Hematopoietic multipotent progenitor cell treated with erythropoietin and hydrocortisone succinate and interleukin-3 and kit ligand, for 6 days (in vitro differentiated cells): ENCODE measurements at regions not wholly inside any gene's neighbourhood (a gene's known extent, or its start where the extent isn't known, plus 50 kb on each side); places are given as distances from the start of the nearest gene placed in this dataset.

ENCODE experiments used
- DNase-seq: peaks from one replicate; pipeline ENCODE4 v3.0.0-alpha.2; 2015

DNA sequence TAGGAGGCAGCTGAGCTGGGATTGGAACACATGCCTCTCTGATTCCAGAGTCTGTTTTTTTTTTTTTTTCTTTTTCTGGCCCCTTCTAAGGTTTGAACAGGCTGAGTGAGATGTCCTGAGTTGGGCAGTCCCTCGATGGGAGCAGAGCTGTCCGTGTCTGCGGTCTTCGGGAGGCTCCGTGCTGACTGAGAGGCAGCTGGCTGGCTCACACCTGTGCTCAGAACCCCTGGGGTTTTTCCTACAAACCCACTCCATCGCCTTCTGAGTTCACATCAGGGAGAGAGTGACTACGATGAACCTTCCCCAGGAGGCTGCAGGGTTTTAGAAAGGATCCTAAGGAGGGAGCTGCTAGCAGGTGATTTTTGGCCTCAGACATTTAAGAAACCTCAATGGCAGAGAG is 92.5 kb downstream of the IRF8 start:
- DNase-seq = no peak

DNA sequence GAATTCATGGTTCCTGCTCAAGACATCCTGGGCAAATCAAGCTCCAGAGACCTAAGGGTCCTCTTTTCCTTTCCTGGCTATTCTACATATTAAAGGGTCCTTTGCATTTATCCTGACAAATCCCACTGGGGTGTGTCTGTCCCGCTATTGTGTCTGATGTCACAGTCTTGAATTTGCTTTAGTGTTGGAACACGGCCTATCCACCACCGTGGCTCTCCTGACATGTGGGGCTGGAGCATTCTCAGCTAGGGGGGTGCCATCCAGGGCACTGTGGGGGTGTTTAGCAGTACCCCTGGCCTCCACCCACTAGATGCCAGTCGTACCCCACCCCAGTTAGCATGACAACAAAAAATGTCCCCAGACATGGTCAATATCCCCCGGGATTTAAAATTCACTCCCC is 92.9 kb downstream of the IRF8 start:
- DNase-seq = no peak

DNA sequence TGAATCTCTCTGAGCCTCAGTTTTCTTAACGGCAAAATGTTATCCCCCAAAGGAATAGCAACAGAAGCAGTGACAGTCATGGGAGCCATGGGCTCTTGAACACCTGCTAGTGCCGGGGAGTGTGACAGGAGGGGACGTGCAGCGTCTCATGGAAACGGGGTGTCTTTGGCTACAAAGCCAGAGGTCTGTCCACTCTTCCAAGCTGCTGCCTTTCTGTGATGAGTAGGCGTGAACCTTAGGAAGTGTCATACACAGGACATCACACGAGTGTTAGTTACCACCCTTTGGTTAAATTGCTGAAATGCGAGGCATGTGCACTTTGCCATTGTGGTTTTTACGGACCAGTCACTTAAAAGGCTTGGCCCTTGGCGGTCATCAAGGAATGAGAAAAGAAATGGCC is 93.4 kb downstream of the IRF8 start:
- DNase-seq = no peak

DNA sequence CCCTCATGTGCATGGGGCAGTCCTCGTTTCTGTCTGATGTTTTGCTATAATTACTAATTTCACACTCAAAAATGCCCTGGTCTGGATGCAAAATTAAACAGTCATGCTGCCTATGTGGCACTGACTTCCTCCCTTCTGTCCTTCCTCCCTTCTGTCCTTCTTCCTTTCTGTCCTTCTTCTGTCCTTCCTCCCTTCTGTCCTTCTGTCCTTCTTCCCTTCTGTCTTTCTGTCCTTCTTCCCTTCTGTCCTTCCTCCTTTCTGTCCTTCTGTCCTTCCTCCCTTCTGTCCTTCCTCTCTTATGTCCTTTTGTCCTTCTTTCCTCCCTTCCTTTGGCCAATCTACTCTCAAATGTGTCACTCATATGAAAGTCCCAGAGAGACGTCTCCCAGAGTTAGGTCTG is 93.8 kb downstream of the IRF8 start:
- DNase-seq = no peak

DNA sequence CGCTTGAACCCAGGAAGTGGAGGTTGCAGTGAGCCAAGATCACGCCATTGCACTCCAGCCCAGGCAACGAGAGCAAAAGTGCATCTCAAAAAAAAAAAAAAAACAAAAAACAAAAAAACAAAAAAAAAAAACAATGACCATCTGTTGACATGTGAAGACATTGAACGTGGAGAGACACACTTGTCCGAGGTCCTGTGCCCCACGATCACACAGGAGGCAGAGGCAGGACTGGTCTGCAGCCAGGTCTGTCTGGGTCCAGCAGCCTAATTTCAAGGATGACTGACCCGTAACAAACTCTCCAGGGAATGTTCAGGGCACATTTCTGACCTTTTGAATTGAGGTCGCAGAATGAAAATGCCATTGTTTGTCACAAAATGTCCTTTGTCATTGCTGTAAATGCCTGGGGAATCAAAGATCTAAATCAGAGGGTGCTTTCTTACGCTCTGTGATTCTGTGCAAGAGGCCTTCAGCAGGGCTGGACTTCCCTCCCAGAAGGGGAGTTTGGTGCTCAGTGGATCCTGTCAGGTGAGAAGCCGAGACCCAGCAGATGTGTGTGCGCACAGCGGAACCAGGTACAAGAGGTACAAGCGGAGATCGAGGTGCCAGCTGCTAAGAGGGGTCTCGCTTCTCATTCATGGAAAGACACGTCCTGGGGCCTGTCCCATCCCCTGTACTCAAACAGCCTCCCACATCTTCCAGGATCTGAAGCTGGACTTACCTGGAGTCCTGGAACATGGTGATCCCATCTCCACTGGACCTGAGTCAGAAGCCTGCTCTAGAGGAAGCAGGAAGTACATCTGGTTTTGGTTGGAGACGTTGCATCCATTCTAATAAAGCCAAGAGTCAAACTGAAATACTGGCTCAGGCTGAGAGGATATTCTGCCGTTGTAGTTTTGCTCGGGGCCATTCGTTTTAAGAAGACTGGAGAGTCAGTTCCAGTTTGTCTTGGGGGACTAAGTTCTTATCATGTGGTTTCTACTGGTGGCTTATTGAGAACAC is 95.8 kb downstream of the IRF8 start:
- no peak for DNase-seq

DNA sequence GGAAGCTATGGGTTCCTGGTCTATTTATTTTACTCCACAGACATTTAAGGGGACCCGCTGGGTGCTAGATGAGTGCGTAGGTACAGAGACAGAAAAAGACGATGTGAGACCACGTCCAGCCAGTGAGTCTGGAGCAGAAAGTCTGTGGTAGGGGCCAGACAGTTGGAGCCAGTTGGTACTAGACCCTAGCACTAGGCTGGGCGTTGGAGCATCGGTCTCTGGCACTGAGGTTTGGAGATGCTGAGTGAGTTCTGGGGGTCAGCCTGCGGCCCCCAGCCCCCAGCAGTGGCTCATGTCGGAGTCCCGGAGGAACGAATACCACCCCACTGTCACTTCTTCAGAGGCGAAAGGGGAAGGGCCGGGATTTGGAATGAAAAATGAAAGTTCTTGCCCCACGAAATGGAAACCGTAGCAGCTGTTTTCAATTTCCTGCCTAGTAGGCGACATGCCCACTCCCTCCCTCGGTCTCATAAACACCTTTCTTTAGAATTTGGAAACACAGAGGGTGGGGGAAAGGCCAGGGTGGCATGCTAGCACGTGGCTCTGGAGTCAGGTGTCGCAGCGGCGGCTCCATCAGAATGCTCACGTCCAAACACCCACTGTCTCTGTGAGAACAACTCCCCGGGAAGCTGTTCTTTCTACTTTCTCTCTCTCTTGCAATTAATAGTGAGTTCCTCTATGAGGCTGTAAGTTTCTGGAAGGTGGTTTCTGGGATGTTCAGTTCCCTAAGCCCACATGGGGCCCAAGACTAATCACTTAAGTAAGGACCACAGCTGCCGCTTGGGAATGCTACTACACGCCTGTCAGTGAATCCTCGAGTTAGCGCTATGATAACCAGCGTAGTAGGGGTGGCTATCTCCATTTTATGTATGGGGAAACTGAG is 96.8 kb downstream of the IRF8 start:
- DNase-seq = no peak

DNA sequence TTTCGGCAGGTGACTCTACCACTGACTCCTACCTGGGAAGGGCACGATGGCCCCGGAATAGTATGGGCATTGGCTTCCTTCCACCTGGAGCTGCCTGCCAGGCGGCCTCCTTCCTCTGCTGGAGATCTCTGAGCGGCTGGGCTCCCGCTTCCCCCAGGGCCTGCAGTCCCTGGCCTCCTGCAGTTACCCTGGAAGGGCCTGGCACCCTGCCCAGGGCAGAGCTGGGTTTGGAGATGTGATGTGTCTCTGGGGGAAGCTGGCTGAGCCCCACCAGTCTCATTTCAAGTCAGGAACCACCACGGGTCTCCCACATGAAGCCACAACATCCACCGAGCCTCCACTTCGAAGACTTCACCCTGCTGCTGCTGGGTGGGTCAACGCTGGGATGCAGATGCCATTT is 97.9 kb downstream of the IRF8 start:
- DNase-seq = no peak

DNA sequence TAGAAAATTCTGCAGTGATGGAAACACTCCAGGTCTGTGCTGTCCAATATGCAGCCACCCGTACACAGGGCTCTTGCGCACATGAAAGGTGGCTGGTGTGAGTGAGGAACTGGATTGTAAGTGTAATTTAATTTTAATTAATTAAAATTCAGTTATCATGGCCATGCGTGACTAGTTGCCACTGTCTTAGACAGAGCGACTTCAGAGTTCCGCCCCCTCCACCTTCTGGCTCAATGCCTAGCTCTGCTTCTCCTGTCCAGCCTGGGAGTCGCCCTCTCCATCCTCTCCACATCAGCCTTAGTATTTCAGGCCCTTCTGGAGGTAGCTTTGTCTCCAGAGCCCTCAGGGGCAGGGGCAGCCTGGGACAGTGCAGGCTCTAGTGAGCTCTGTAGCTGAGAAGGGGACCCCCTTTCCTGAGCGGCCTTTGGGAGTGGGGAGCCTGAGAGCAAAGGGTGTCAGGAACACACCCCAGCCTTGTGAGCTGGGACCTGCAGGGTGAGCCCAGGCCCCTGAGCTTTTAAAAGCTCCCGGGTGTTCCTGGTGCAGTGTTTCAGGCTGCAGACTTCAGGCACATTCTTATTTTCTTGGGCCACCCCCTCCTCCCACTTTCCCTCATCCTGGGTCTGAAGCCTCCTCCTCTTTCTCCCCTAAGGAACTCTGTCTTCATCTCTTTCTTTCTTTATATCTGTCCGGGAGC is 99.4 kb downstream of the IRF8 start:
- no peak for DNase-seq

DNA sequence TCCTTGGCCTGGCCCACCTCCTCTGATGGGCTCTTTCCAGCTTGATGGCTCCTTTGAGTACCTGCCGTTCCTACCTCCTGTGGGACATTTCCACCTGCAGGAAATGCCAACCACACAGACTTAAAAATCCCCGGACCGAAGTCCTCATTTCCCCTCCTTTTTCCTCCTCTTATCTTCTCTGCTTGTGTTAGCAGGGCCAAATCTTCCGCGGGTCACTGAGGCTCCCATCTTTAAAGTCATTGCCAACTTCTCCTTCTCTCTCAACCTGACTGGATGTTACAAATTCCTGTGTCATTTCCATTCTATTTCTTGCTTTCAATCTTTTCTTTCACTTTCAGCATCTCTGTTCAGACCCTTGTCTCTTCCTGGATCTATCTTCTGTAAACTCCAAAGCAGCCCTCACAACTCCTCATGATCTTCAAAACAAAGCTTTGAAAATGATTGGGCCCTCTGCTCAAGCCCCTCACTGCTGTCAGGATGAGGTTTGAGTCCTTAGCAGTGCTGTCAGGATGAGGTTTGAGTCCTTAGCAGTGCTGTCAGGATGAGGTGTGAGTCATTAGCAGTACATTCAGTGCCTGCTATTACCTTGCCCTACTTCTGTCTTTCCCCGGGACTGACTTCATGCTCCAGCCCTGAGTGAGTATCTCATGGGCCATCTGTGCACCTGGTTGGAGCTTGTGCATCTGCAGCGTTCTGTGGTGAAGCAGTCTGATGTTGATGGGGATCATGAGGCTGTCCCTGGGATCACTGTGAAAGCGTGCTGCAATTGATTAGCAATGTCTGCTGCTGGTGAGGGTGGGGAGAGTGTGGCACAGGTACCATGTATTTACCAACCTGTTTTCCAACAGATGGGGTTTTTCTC is 100.1 kb downstream of the IRF8 start:
- no peak for DNase-seq

DNA sequence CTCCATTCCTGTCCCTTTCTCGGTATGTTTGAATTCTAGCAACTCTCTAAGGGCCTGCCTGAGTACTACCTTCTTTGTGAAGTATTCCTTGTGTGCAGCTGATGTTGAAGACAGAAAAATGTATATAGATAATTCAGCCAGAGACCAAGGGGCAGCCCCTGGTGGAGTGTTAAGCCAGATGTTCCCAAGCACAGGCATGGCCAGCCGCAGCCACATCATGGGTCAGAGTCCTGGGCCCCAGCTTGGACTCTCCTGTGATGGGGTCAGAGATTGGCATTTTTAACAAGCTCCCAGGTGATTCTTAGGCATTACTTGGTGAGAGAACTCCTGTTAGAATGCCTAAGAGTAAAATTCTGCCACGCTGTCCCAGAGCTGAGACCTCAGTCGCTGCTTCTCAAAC is 100.8 kb downstream of the IRF8 start:
- no peak for DNase-seq

DNA sequence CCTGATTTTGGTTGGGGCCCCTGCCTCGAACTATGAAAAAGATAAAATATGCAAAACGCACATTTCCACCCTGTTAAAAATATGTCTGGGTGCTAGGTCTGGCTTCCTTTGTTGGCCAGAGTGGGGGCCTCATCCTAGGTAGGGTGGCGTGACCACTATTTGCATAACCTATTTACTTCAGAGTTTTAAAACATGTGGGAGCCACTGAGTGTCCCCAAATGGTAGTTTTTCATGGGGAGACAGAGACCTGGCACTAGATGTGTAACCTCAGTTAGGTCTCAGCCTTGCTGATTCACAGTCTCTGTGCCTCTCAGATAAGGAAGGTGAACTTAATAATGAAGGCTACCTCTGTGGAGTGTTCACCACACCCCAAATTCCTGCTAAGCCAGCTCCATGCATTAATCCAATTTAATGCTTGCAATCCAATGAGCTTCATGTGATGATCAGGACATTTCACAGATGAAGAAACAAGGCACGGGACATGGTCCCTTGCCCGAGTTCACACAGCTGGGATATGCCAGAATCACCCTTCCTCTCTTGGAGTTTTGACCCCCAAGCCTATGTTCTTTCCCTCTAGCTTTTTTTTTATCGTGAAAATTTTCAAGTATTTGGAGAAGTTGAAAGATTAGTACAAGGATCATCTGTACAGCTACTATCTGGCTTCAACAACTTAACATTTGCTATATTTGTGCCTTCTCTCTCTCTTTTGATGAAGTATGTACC is 103.4 kb downstream of the IRF8 start:
- no peak for DNase-seq

DNA sequence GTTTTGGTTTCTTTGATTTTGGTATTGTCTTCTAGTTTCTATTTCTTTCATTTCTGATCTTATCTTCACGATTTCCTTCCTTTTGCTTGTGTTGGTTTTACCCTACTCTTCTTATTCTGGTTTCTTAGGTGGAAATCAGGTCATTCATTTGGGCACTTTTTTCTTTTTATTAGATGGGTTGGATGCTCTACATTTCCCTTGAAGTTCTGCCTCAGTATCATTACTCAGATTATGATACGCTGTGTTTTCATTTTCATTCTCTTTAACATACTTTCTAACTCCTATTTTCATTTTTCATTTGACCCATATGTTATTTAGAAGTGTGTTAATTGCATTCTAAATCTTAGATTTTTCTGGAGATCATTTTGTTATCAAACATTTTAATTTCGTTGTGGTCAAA is 108.6 kb downstream of the IRF8 start:
- no peak for DNase-seq

DNA sequence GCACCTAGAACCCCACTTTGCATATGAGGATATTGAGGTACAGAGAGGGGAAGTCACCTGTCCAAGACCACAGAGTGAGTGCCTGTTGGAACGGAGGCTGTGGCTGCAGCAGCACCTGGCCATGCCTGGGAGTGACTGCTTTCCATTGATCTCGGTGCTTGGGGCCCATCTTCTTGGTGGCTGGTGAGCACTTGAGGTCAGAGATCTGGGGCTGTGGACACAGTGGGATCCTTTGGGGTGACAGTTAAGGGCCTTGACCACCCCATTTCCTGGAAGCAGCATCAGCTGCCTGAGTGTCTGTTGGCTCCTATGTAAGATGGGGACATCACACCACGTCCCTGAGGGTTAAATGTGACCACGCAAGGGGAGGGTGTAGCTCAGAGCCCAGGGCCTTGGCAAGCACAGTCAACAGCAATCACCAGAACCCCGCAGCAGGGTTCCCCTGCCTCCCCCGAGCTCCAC is 111.7 kb downstream of the IRF8 start:
- DNase-seq = no peak

DNA sequence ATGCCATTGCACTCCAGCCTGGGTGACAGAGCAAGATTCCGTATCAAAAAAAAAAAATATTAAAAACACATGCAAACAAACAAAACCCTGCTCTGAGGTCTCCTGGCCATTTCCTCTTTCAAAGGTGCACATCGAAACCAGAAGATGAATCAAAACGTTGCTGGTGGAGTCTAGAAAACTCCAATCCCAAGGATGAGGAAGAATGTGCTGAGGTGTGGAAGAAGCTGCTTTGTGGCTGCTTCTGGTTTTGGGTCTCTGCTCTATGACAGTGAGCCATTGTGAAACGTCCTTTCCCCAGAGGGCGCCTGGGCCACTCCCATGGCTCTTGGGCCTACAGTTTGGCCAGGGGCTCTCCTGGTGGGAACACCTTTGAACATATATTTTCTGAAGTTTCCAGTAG is 112.6 kb downstream of the IRF8 start:
- DNase-seq = no peak

DNA sequence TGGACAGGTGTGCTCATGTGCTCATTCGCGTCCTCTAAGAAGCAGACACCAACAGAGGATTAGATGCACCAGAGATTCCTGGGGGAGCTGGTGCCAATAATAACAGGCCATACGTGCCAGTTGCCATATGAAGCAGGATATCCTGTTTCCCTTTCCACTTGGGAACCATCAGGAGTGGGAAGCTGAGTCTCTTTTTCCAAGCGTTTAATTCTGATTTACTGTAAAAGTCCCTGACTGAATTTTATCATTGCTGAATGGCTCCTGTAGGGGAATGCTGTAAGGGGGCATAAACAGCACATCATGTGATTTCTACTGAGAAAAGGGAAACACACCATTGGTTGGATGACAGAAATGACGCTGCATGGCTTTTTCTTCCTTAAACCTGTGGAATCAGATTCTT is 113.3 kb downstream of the IRF8 start:
- no peak for DNase-seq

DNA sequence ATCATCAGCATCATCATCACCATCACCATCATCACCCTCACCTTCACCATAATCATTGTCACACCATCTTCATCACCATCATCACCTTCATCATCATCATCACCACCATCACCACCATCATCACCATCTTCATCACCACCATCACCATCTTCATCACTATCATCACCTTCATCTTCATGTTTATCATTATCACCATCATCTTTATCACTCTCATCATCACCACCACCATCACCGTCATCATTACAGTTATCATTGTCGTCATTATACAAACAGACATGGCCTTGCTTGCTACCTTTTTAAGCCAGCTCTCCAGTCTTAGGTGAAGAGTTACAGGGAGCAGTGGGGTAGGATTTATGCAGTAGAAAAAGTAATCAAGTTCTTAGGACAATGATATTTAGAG is 114.9 kb downstream of the IRF8 start:
- DNase-seq = no peak

DNA sequence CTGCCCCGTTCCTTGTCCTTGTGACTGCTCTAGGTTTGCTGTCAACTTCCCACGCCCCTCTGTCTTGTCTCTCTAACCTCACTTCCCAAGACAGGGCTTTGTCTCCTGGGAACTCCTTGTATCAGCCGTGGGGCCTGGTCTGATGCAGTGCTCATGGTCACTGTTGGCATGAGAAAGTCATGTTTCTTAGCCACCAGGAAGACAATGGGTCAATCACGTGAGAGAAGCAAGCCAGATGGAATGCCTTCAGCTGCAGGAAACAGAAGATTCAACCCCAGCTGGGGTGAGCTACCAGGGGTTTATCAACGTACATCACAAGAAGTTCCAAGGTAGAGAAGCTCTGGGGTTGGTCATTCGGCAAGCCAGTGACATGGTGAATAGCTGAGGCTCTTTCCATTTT is 116.6 kb downstream of the IRF8 start:
- DNase-seq = no peak

DNA sequence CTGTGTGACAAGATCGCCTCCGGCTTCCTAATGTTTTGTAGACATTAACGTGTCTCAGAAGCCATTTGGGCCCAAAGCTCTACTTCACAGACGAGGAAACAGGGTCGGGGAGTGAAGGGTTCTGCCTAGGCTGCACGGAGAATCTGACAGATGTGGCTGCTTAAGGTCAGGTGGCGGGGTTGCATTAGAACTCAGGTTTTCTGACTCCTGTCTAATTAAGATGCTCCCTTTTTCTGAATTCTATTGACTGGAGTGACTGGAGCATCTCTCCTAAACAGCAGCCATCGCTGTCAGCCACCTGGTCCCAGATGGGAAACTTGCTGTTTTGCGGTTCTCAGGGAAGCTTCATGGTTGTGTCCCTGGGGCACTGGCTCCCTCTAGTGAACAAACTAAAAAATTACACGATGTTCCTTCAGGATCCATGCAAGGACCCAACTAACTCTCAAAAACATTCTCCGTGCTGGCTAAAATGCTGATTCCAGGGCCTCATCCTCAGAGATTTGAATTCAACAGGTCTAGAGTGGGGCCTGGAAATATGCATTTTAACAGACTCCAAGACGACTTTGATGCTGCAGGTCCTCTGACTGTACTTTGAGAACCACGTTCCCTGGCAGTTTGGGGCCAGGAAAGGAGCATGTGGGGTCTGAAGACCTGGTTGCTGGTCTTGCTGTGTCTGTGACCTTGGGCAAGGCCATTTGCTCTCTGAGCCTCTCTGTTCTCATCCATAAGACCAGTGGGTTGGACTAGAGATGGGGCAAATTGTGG is 117.4 kb downstream of the IRF8 start:
- DNase-seq = peak; percentile 64

DNA sequence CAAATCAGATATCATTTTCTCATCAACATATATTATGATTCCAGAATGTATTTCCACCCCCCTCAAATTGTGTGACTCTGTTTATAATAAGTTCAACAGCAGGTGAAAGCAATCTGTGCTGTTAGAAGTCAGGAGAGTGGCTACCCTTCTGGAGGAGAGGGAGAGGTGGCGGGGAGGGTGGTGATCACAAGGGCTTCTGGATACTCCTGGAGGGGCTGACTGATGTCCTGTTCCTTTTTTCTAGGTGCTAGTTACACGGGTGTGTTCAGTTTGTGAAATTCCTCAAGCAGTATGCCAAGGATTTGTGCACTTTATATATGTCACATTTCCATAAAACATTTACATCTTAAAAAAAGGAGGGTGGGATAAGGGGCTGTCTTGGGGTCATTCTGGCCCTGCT is 119.1 kb downstream of the IRF8 start:
- no peak for DNase-seq

DNA sequence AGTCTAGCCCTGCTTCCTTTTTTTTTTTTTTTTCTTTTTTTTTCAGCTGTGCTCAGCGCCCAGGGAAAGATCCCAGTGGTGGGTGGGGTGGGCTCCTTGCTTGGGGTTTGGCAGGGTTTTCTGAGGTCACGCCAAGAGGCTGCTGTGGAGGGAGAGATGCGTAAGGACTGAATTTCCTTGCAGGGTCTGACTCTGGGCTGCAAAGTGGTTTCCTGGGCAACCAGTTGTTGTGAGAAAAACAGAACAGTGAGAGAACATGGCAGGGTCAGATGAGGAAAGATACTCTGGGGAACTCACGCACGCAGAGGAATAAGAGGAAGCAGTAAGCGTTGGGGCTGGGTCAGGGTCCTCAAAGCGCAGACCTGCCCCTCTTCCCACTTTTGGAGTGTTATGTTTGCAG is 119.5 kb downstream of the IRF8 start:
- peak; percentile 38 for DNase-seq

DNA sequence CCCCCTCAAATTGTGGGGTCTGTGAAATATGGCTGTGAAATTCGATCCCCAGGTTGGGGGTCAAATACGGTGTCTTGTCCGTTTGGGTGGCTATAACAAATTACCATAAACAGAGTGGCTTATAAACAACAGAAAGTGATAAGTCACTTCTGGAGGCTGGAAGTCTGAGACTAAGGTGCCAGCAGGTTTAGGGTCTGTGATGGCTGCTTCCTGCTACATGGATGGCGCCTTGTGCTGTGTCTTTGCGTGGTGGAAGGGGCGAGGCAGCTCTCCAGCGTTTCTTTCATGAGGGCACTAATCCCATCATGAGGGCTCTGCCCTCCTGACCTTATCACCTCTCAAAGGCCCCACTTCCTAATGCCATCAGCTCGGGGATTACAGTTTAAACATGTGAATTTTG is 120.0 kb downstream of the IRF8 start:
- no peak for DNase-seq
